ENCODE measurements at regions not wholly inside any gene's neighbourhood (a gene's known extent, or its start where the extent isn't known, plus 50 kb on each side); places are given as distances from the start of the nearest gene placed in this dataset.

DNA sequence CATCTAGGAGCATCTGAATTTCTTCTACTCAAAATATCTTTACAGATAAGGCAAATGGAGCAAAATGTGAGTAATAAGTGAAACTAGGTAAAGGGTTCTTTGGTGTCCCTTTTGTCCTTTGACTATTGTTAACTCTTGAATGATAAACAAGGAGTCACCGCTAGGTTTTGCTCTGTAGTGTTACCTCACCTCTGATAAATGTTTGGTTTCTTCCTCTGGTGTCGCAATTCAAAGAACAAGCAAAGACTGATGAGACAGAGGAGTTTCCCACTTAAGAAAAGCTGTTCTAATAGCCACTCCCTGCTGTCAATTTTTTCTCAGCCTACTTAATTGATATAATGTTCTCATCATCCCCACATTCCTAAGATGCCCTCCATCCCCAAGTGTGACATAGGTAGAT lies 925.9 kb downstream of the IGSF11 start:
- TF ChIP-seq, protein P1, sequence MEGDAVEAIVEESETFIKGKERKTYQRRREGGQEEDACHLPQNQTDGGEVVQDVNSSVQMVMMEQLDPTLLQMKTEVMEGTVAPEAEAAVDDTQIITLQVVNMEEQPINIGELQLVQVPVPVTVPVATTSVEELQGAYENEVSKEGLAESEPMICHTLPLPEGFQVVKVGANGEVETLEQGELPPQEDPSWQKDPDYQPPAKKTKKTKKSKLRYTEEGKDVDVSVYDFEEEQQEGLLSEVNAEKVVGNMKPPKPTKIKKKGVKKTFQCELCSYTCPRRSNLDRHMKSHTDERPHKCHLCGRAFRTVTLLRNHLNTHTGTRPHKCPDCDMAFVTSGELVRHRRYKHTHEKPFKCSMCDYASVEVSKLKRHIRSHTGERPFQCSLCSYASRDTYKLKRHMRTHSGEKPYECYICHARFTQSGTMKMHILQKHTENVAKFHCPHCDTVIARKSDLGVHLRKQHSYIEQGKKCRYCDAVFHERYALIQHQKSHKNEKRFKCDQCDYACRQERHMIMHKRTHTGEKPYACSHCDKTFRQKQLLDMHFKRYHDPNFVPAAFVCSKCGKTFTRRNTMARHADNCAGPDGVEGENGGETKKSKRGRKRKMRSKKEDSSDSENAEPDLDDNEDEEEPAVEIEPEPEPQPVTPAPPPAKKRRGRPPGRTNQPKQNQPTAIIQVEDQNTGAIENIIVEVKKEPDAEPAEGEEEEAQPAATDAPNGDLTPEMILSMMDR (IDR thresholded peaks at IDR 0.05; ENCODE audit: low read depth, low read length): no peak
- in situ Hi-C loops (cut with HindIII; ENCODE audit: low sequenced_read_pairs): no loop called here
- no peak for DNase-seq (ENCODE audit: low read depth, low spot score)
- H3K4me3 ChIP-seq (ENCODE audit: low read depth, low read length): no peak overlapping the region

- in situ Hi-C loops (cut with HindIII; ENCODE audit: low sequenced_read_pairs): no loop called here
- TF ChIP-seq, protein P1 (IDR thresholded peaks at IDR 0.05; ENCODE audit: low read depth, low read length): no peak
- H3K4me3 ChIP-seq (ENCODE audit: low read depth, low read length): no peak overlapping the region
- DNase-seq (ENCODE audit: low read depth, low spot score): no peak
These were observed 924.4 kb downstream of the IGSF11 start for GRCh38 chr3:118110211-118110610.

DNA sequence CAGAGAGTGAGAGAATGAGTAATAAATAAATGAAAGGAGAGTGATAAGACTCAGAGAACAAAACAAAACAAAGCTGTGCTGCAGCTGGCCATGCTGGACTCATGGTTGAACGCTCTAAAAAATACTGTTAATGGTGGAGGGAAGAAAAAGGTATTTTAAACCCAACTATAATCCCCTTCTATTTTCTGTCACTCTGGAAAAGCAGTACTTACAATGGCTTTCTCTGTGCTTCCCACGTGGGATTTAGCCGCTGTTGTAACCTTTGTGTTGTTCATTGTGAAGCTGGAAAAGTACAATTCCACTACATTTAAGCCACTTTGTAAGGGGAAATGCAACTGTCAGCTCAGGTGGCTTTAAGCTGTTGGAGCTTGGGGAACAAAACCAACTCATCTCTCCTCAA lies 917.7 kb downstream of the IGSF11 start:
- H3K4me3 ChIP-seq (ENCODE audit: low read depth, low read length): no peak overlapping the region
- no peak for DNase-seq (ENCODE audit: low read depth, low spot score)
- in situ Hi-C loops (cut with HindIII; ENCODE audit: low sequenced_read_pairs): no loop called here
- TF ChIP-seq, protein P1 (IDR thresholded peaks at IDR 0.05; ENCODE audit: low read depth, low read length): no peak

GRCh38 chr3:118126751-118127150 lies 907.9 kb downstream of the IGSF11 start:
- no peak for DNase-seq (ENCODE audit: low read depth, low spot score)
- in situ Hi-C loops (cut with HindIII; ENCODE audit: low sequenced_read_pairs): no loop called here
- TF ChIP-seq, protein P1 (IDR thresholded peaks at IDR 0.05; ENCODE audit: low read depth, low read length): no peak
- H3K4me3 ChIP-seq (ENCODE audit: low read depth, low read length): no peak overlapping the region

DNA sequence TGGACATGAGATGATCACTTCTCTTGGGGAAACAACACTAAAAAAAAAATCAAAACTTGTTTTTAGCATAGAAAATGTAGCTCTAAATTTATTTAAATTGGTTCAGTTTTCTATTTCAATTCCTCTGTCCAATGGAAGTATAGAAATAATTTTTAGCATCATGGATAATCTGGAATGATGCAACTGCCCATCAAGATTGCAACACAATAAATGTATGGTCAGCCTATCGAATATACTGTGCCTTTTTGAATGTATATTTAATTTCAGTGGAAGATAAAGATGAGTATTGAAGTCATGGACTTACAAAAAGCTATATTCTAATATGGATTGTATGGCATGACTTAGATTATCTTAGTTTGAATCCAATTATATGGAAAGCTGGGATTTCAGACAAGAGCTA lies 906.7 kb downstream of the IGSF11 start:
- in situ Hi-C loops (cut with HindIII; ENCODE audit: low sequenced_read_pairs): no loop called here
- TF ChIP-seq, protein P1 (IDR thresholded peaks at IDR 0.05; ENCODE audit: low read depth, low read length): no peak
- DNase-seq (ENCODE audit: low read depth, low spot score): no peak
- no peak overlapping the region for H3K4me3 ChIP-seq (ENCODE audit: low read depth, low read length)

DNA sequence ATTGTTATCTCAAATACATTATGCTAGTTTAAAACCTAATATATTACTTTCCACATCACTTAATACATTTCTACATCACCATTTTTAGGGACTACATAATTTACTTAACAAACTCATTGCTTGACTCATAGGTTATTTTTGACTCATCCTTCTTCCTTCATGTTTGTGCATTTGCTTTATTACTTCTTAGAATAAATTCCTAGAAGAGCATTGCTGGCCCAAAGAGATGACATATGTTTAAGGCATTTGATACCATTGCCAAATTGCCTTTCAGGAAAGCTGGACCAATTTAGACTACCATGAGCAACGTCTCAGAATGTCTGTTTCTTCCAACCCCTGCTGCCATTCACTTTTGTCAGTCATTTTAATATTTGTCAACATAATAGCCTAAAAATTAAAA lies 905.8 kb downstream of the IGSF11 start:
- in situ Hi-C loops (cut with HindIII; ENCODE audit: low sequenced_read_pairs): no loop called here
- TF ChIP-seq, protein P1 (IDR thresholded peaks at IDR 0.05; ENCODE audit: low read depth, low read length): no peak
- DNase-seq (ENCODE audit: low read depth, low spot score): peak; percentile 56
- H3K4me3 ChIP-seq (ENCODE audit: low read depth, low read length): no peak overlapping the region

DNA sequence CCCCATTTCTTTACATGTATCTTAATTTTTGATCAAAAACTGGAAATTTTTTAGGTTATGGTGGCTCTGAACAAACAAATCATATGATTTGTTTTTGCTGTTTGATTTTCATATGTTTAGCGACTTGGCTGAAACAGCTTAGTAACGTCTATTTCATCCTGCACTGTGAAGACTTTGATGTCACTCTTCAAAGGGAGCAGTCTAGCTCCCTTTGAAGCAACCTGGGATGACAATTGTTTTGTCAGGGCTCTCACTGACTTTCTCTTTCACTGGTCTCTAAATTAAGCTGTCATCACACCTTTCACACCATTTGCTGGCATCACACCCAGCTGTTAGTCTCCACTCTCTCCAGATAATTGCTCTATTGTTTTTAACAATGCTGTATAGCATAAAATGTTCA lies 896.9 kb downstream of the IGSF11 start:
- in situ Hi-C loops (cut with HindIII; ENCODE audit: low sequenced_read_pairs): no loop called here

More for the DNA sequence above, 896.9 kb downstream of the IGSF11 start:
- no peak for DNase-seq (ENCODE audit: low read depth, low spot score)
- H3K4me3 ChIP-seq (ENCODE audit: low read depth, low read length): no peak overlapping the region
- TF ChIP-seq, protein P1 (IDR thresholded peaks at IDR 0.05; ENCODE audit: low read depth, low read length): no peak

Data from astrocyte of the spinal cord (primary cell).